ENCODE measurements at regions not wholly inside any gene's neighbourhood (a gene's known extent, or its start where the extent isn't known, plus 50 kb on each side); places are given as distances from the start of the nearest gene placed in this dataset.

DNA sequence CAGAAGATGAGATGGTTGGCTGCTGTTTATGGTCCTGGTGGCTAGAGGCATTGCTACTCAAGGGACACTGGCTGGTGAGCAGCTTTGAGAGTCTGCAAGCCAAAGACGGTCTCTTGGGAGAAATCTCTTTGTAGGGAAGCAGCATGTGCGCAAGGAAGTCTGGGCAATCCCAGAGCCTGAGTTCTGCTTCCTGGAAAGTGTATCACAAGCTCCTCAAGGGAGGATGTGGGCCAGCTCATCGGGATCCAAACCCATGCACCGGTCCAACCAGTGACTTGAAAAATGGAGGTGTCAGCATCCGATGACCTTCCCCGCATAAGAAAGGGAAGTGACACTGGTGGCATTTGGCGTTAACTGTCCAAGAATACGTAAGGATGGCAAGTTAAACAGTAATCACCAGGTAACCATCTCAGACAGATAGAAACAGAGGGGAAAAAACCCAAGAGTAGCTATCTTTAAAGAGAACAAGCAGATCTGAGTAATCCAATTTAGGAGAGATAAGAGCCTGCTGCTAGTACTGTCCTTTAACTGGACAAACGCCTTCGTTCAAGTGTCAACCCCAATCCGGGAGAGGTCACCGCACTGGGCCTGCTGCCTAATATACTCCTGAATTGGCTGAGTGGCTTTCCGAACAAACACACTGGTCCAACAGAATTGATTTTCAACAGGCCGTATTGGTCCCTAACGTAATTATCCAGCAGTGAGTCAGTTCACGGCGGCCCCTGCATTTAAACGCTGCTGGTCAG is 303.0 kb upstream of the ZFHX3 start:
- no peaks in the 10 kb centered on the region for H3K36me3 ChIP-seq
- 88% methylated on average over 15 of the region's 18 CpGs for WGBS
- H3K4me1 ChIP-seq = no peaks in the 10 kb centered on the region
- no peak for DNase-seq (ENCODE audit: extremely low spot score)
- TF ChIP-seq POLR2AphosphoS5 (IDR thresholded peaks at IDR 0.05) (no peak), EP300 (IDR thresholded peaks at IDR 0.05) (no peak), POLR2A (IDR thresholded peaks at IDR 0.05; ENCODE audit: low read depth) (no peak)
- TF ChIP-seq, protein P1, sequence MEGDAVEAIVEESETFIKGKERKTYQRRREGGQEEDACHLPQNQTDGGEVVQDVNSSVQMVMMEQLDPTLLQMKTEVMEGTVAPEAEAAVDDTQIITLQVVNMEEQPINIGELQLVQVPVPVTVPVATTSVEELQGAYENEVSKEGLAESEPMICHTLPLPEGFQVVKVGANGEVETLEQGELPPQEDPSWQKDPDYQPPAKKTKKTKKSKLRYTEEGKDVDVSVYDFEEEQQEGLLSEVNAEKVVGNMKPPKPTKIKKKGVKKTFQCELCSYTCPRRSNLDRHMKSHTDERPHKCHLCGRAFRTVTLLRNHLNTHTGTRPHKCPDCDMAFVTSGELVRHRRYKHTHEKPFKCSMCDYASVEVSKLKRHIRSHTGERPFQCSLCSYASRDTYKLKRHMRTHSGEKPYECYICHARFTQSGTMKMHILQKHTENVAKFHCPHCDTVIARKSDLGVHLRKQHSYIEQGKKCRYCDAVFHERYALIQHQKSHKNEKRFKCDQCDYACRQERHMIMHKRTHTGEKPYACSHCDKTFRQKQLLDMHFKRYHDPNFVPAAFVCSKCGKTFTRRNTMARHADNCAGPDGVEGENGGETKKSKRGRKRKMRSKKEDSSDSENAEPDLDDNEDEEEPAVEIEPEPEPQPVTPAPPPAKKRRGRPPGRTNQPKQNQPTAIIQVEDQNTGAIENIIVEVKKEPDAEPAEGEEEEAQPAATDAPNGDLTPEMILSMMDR (IDR thresholded peaks at IDR 0.05) = no peak
- intact Hi-C loops (cut with DNase I) = no loop called here
- H3K27me3 ChIP-seq = no peaks in the 10 kb centered on the region
- no peak overlapping the region for H3K27ac ChIP-seq (replicated peaks in 1 of 4)
- no peak overlapping the region for H3K4me3 ChIP-seq
- no peaks in the 10 kb centered on the region for H3K9me3 ChIP-seq

DNA sequence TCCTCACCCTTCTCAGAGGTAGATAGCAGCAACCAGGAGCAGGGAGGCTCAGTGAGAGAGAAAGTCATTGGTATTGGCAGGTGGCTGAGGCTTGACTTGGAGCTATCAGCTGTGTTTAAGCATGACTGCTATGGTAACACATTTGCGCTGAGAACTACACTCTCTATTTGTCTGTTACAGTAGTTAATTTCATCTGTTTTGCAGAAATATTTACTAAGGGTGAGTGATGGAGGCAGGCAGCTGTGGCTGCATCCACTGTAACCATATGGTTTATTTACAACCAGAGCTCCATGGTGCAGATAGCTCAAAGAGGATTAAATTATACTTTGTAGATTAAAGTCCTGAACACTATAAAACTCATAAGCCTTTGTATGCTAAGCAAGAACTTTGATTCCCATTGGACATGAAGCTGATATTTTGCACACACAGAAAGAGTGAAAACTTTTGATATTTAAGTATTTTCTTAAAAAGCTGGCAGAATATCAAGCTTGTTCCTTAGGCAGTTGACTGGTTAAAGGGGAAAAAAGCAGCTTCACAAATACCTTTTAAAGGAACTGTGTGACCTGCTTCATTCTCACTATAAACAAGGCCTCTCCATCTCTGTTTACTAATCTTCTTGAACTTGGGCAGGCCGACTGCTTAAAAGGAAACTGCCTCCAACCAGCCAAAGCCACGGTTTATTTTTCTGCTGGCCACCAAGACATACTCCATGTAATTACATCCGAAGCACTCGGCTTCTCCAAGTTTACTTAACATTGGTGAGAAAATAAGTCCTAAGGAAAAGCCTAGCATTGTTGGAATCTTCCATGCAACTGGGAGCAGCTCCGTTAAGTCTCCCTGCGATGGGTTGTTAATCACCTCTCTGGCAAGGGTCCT is 299.8 kb upstream of the ZFHX3 start:
- DNase-seq (ENCODE audit: extremely low spot score) = no peak
- intact Hi-C loops (cut with DNase I) = no loop called here
- no peaks in the 10 kb centered on the region for H3K9me3 ChIP-seq
- H3K4me3 ChIP-seq = no peak overlapping the region
- H3K27ac ChIP-seq (replicated peaks in 1 of 4) = no peak overlapping the region
- no peaks in the 10 kb centered on the region for H3K36me3 ChIP-seq
- 58% methylated on average over 7 of the region's 7 CpGs for WGBS
- TF ChIP-seq POLR2AphosphoS5 (IDR thresholded peaks at IDR 0.05) = no peak
- TF ChIP-seq POLR2A (IDR thresholded peaks at IDR 0.05; ENCODE audit: low read depth) = no peak
- TF ChIP-seq EP300 (IDR thresholded peaks at IDR 0.05) = no peak
- TF ChIP-seq, protein P1 (IDR thresholded peaks at IDR 0.05) = no peak
- H3K27me3 ChIP-seq = no peaks in the 10 kb centered on the region
- H3K4me1 ChIP-seq = no peaks in the 10 kb centered on the region

DNA sequence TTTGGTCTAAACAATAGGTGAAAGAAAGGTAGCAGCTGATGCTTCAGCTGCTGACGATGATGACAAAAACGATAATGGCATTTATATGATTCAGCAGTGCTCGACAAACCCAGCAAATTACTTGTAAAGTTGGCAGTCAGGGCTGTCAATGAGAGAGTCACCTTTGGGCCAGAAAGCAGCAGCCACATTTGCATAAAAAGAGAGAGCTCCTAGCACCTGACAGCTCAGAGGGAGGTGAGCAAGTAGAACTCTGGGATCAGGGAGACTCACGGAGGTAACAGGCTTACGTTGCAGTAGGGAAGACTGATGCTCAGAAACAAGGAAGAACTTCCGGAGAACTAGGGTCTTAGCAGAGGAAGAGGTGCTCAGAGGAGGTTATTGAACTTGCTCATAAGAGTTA is 291.9 kb upstream of the ZFHX3 start:
- intact Hi-C loops (cut with DNase I) = no loop called here
- no peak for DNase-seq (ENCODE audit: extremely low spot score)
- TF ChIP-seq POLR2AphosphoS5 (IDR thresholded peaks at IDR 0.05) (no peak), EP300 (IDR thresholded peaks at IDR 0.05) (no peak), POLR2A (IDR thresholded peaks at IDR 0.05; ENCODE audit: low read depth) (no peak)
- TF ChIP-seq, protein P1 (IDR thresholded peaks at IDR 0.05) = no peak
- no peaks in the 10 kb centered on the region for H3K27me3 ChIP-seq
- 75% methylated on average over 6 of the region's 6 CpGs for WGBS
- no peaks in the 10 kb centered on the region for H3K36me3 ChIP-seq
- H3K9me3 ChIP-seq = no peaks in the 10 kb centered on the region
- H3K27ac ChIP-seq (replicated peaks in 1 of 4) = no peak overlapping the region
- no peaks in the 10 kb centered on the region for H3K4me1 ChIP-seq
- no peak overlapping the region for H3K4me3 ChIP-seq

DNA sequence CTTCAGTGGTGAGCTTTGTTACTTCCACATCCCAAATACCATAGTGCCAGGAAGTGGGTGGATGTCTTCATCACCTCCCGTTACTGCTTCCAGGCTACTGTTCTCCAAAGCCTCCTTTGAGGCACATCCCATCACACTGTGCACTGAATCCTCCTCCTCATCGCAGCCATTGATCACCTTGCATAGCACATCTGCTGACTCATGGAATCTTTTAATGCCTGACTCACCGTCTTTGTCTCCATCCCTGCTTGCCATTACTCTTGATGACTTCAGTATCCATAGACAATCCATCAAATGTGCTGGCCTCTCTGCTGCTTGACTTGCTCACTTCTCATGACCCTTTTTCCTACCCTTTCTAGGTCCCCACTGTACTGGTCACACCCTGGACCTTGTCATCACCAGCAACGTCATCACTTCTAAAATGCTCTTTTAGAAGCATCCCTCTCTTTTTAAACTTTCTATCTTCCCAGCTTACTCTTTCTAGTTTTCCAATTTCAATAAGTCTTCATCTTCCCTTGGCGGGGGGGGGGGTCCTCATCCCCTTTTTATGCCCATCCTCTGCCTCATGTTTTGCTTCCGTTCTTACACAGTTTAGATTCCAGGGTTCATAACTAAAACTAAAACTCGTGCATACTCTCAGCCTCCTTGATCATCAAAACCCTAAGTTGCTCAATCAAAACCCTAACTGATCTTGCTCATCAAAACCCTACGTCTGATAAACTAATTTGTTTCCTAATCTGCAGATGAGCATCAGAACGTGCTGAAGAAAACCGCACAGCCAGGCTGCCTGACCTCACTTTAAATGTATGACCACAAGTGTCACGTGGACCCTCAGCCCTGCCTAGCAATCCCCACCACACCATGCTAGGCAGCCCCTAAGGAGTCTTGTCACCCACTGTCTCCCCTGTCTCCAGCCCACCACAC is 289.7 kb upstream of the ZFHX3 start:
- no peak overlapping the region for H3K4me3 ChIP-seq
- H3K9me3 ChIP-seq = no peaks in the 10 kb centered on the region
- no peaks in the 10 kb centered on the region for H3K36me3 ChIP-seq
- WGBS = 82% methylated on average over 11 of the region's 11 CpGs
- DNase-seq (ENCODE audit: extremely low spot score) = no peak
- TF ChIP-seq EP300 (IDR thresholded peaks at IDR 0.05) (no peak), POLR2AphosphoS5 (IDR thresholded peaks at IDR 0.05) (no peak), POLR2A (IDR thresholded peaks at IDR 0.05; ENCODE audit: low read depth) (no peak)
- TF ChIP-seq, protein P1 (IDR thresholded peaks at IDR 0.05) = no peak
- intact Hi-C loops (cut with DNase I) = no loop called here
- no peaks in the 10 kb centered on the region for H3K27me3 ChIP-seq
- H3K4me1 ChIP-seq = no peaks in the 10 kb centered on the region
- H3K27ac ChIP-seq (replicated peaks in 1 of 4) = no peak overlapping the region
